ENCODE measurements at regions not wholly inside any gene's neighbourhood (a gene's known extent, or its start where the extent isn't known, plus 50 kb on each side); places are given as distances from the start of the nearest gene placed in this dataset.
A peak's percentile ranks its signal among the peaks of the same experiment; 100 is the strongest.

DNA sequence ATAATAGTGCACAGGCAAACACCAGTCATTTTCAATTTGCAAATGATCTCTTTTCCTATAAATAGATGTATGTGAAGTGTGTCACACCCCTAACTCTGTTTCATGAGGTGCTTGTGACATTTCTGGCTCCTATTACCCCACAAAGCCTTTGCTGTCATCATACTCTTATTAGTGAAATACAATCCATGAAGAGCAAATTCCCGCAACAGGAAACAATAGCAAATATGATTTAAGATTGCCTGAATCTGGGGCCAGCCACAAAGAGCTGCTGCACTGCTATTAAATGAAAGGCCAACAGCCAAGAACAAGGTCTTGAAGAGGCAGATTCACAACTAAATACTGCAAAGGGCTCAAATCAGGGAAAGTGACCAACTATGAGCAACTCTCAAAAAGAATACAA, 96.3 kb upstream of the CAV2 start (continued):
- TF ChIP-seq, protein P1, sequence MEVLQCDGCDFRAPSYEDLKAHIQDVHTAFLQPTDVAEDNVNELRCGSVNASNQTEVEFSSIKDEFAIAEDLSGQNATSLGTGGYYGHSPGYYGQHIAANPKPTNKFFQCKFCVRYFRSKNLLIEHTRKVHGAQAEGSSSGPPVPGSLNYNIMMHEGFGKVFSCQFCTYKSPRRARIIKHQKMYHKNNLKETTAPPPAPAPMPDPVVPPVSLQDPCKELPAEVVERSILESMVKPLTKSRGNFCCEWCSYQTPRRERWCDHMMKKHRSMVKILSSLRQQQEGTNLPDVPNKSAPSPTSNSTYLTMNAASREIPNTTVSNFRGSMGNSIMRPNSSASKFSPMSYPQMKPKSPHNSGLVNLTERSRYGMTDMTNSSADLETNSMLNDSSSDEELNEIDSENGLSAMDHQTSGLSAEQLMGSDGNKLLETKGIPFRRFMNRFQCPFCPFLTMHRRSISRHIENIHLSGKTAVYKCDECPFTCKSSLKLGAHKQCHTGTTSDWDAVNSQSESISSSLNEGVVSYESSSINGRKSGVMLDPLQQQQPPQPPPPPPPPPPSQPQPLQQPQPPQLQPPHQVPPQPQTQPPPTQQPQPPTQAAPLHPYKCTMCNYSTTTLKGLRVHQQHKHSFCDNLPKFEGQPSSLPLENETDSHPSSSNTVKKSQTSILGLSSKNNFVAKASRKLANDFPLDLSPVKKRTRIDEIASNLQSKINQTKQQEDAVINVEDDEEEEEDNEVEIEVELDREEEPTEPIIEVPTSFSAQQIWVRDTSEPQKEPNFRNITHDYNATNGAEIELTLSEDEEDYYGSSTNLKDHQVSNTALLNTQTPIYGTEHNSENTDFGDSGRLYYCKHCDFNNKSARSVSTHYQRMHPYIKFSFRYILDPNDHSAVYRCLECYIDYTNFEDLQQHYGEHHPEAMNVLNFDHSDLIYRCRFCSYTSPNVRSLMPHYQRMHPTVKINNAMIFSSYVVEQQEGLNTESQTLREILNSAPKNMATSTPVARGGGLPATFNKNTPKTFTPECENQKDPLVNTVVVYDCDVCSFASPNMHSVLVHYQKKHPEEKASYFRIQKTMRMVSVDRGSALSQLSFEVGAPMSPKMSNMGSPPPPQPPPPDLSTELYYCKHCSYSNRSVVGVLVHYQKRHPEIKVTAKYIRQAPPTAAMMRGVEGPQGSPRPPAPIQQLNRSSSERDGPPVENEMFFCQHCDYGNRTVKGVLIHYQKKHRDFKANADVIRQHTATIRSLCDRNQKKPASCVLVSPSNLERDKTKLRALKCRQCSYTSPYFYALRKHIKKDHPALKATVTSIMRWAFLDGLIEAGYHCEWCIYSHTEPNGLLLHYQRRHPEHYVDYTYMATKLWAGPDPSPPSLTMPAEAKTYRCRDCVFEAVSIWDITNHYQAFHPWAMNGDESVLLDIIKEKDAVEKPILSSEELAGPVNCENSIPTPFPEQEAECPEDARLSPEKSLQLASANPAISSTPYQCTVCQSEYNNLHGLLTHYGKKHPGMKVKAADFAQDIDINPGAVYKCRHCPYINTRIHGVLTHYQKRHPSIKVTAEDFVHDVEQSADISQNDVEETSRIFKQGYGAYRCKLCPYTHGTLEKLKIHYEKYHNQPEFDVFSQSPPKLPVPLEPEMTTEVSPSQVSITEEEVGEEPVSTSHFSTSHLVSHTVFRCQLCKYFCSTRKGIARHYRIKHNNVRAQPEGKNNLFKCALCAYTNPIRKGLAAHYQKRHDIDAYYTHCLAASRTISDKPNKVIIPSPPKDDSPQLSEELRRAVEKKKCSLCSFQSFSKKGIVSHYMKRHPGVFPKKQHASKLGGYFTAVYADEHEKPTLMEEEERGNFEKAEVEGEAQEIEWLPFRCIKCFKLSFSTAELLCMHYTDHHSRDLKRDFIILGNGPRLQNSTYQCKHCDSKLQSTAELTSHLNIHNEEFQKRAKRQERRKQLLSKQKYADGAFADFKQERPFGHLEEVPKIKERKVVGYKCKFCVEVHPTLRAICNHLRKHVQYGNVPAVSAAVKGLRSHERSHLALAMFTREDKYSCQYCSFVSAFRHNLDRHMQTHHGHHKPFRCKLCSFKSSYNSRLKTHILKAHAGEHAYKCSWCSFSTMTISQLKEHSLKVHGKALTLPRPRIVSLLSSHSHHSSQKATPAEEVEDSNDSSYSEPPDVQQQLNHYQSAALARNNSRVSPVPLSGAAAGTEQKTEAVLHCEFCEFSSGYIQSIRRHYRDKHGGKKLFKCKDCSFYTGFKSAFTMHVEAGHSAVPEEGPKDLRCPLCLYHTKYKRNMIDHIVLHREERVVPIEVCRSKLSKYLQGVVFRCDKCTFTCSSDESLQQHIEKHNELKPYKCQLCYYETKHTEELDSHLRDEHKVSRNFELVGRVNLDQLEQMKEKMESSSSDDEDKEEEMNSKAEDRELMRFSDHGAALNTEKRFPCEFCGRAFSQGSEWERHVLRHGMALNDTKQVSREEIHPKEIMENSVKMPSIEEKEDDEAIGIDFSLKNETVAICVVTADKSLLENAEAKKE (CRISPR knock-in tag; IDR thresholded peaks at IDR 0.05), result no peak
- no peak for TF ChIP-seq ZNF331 (CRISPR knock-in tag; IDR thresholded peaks at IDR 0.05; ENCODE audit: low read depth)
- no peak for TF ChIP-seq EZH2 (IDR thresholded peaks at IDR 0.05; ENCODE audit: low read depth, unreplicated experiment)
- no peak for TF ChIP-seq EZH2phosphoT487 (IDR thresholded peaks at IDR 0.05; ENCODE audit: unreplicated experiment)

DNA sequence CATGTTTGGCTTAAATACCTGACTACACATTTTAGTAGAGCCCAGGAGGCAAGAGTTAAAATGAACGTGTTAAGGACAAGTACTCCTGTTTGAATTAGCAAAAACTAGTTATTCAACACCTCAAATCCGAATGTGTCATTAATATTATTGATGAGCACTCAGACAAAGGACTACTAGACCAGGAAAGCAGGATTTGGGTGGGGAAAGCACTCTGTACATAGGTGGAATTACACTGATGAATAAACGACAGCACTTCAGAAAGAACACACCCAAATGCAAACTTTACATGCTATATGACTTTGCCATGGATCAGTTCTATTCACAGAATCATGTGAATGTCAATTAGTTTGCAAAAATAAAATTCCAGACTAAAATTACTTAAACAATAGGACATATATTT, 95.1 kb upstream of the CAV2 start:
- Histone ChIP-seq H3K27ac (ENCODE audit: low read depth) (no peak overlapping the region), H3K4me3 (no peak overlapping the region), H3K79me2 (replicated peaks; ENCODE audit: insufficient read depth) (no peaks in the 10 kb centered on the region), H3K27me3 (ENCODE audit: insufficient read depth) (no peaks in the 10 kb centered on the region), H3K4me1 (ENCODE audit: insufficient read depth) (peaks cover 6% of the 10 kb centered on the region; the same call in 1 of the 2 replicates), H3F3A (replicated peaks; ENCODE audit: low read depth) (no peaks in the 10 kb centered on the region), H2AFZ (peak overlapping the region; percentile 69; the same call in 1 of the 2 replicates), H4K20me1 (replicated peaks; ENCODE audit: insufficient read depth) (no peaks in the 10 kb centered on the region), H3K36me3 (ENCODE audit: insufficient read depth) (no peaks in the 10 kb centered on the region), H3K4me2 (no peak overlapping the region), H3K9me2 (ENCODE audit: insufficient read depth) (no peaks in the 10 kb centered on the region; the same call in 1 of the 2 replicates)
- no peak overlapping the region for H3K4me3 Mint-ChIP-seq
- no peaks in the 10 kb centered on the region for H3K27me3 Mint-ChIP-seq (ENCODE audit: insufficient read depth, low read depth, poor library complexity)
- ATAC-seq (no peak), DNase-seq (ENCODE audit: low spot score) (no peak)
- peaks cover 8% of the 10 kb centered on the region for H3K4me1 Mint-ChIP-seq
- peaks cover 4% of the 10 kb centered on the region; the same call in 1 of the 3 replicates for H3K9me3 Mint-ChIP-seq
- no peaks in the 10 kb centered on the region for H3K36me3 Mint-ChIP-seq (ENCODE audit: low read depth)
- TF ChIP-seq JUNB (IDR thresholded peaks at IDR 0.05; ENCODE audit: unreplicated experiment), result no peak
- TF ChIP-seq POLR2AphosphoS5 (IDR thresholded peaks at IDR 0.05; ENCODE audit: low read depth), result no peak
- TF ChIP-seq, protein P1 (CRISPR knock-in tag; IDR thresholded peaks at IDR 0.05), result no peak
- no peak overlapping the region for H3K27ac Mint-ChIP-seq

Data from GM23338 (cell line).